HEK293 (cell line): ENCODE measurements at regions not wholly inside any gene's neighbourhood (a gene's known extent, or its start where the extent isn't known, plus 50 kb on each side); places are given as distances from the start of the nearest gene placed in this dataset.

Experiments used
- CTCF ChIA-PET: fragments of 350-600 bp; formaldehyde crosslinking; extraction: SDS; loops from one replicate; lab custom pipeline; 2021; ENCODE audit warnings: antibody characterized with exemption; lab: Yijun Ruan, JAX
- POLR2A ChIA-PET: fragments of 300-600 bp; formaldehyde crosslinking; extraction: SDS; loops from one replicate; lab custom pipeline; 2020; ENCODE audit warnings: antibody characterized with exemption, inconsistent platforms; lab: Yijun Ruan, JAX
- H3K27ac ChIP-seq: fragments of 200-500 bp; sonication (Bioruptor generic); 2 replicates; pipeline ENCODE4 v1.5.1; 2014; ENCODE audit warnings: low read depth, low read length, control low read depth, inconsistent platforms; ENCODE audit errors: extremely low read depth
- H3K36me3 ChIP-seq, 2 experiments: fragments of 200-500 bp in 1 of 2; sonication (Bioruptor generic) in 1 of 2; 1 replicate in 1 of 2; 2 replicates in 1 of 2; pipeline ENCODE4 v1.5.1; 2014 to 2017; ENCODE audit warnings: inconsistent platforms in 2 of 2, low read length in 2 of 2; ENCODE audit not compliant: control insufficient read depth in 2 of 2, insufficient read depth in 1 of 2
- H3K4me1 ChIP-seq: fragments of 200-500 bp; sonication (Bioruptor generic); 2 replicates; pipeline ENCODE4 v1.5.1; 2014; ENCODE audit warnings: mild to moderate bottlenecking, low read length, inconsistent platforms; ENCODE audit not compliant: control insufficient read depth, insufficient read depth
- H3K4me3 ChIP-seq: 2 replicates; pipeline ENCODE4 v1.5.1; 2011; ENCODE audit warnings: low read depth, mild to moderate bottlenecking, control low read depth, low read length, moderate library complexity
- H3K9me3 ChIP-seq: fragments of 200-500 bp; sonication (Bioruptor generic); 2 replicates; pipeline ENCODE4 v1.5.1; 2014; ENCODE audit warnings: low read depth, low read length, inconsistent platforms; ENCODE audit not compliant: control insufficient read depth, insufficient read depth
- GLIS1 ChIP-seq: fragments of 450-650 bp; formaldehyde crosslinking; IDR thresholded peaks from 2 replicates; pipeline ENCODE4 v1.5.1; 2016; ENCODE audit warnings: missing biosample characterization, missing genetic modification characterization
- HOXA7 ChIP-seq: sonication (generic); formaldehyde crosslinking; IDR thresholded peaks from 2 replicates; pipeline ENCODE4 v1.8.1; 2022; ENCODE audit warnings: missing genetic modification reagents, borderline replicate concordance
- KLF16 ChIP-seq: fragments of 450-650 bp; formaldehyde crosslinking; IDR thresholded peaks from 2 replicates; pipeline ENCODE4 v1.5.1; 2017; ENCODE audit warnings: missing biosample characterization, missing genetic modification characterization
- ZBTB17 ChIP-seq: fragments of 450-650 bp; formaldehyde crosslinking; IDR thresholded peaks from 2 replicates; pipeline ENCODE4 v1.5.1; 2016; ENCODE audit warnings: missing biosample characterization, missing genetic modification characterization
- ZEB2 ChIP-seq: fragments of 450-650 bp; formaldehyde crosslinking; IDR thresholded peaks from 2 replicates; pipeline ENCODE4 v1.5.1; 2016; ENCODE audit warnings: missing biosample characterization, missing genetic modification characterization
- ZFHX2 ChIP-seq: fragments of 450-650 bp; formaldehyde crosslinking; conservative IDR thresholded peaks from 2 replicates; pipeline ENCODE4 v1.5.1; 2016; ENCODE audit warnings: missing biosample characterization, missing genetic modification characterization
- ZNF221 ChIP-seq: fragments of 450-650 bp; formaldehyde crosslinking; IDR thresholded peaks from 2 replicates; pipeline ENCODE4 v1.5.1; 2017; ENCODE audit warnings: missing biosample characterization, missing genetic modification characterization, borderline replicate concordance
- ZNF324 ChIP-seq: fragments of 450-650 bp; formaldehyde crosslinking; IDR thresholded peaks from 2 replicates; pipeline ENCODE4 v1.5.1; 2016; ENCODE audit warnings: missing biosample characterization, missing genetic modification characterization
- ZNF544 ChIP-seq: fragments of 450-650 bp; formaldehyde crosslinking; IDR thresholded peaks from 2 replicates; pipeline ENCODE4 v1.5.0; 2017; ENCODE audit warnings: missing biosample characterization, missing genetic modification characterization
- ZNF549 ChIP-seq: fragments of 450-650 bp; IDR thresholded peaks from 2 replicates; pipeline ENCODE4 v1.5.1; 2018; ENCODE audit warnings: missing biosample characterization, missing genetic modification characterization, mild to moderate bottlenecking, inconsistent platforms, moderate library complexity
- ZNF610 ChIP-seq: fragments of 450-650 bp; formaldehyde crosslinking; IDR thresholded peaks from 2 replicates; pipeline ENCODE4 v1.5.1; 2016; ENCODE audit warnings: missing biosample characterization, missing genetic modification characterization, borderline replicate concordance
- ZNF701 ChIP-seq: fragments of 450-650 bp; formaldehyde crosslinking; IDR thresholded peaks from 2 replicates; pipeline ENCODE4 v1.5.1; 2016; ENCODE audit warnings: missing biosample characterization, missing genetic modification characterization
- TF ChIP-seq, protein P1 (sequence below): fragments of 450-650 bp; formaldehyde crosslinking; IDR thresholded peaks from 2 replicates; pipeline ENCODE4 v1.5.1; 2016; ENCODE audit warnings: missing biosample characterization, missing genetic modification characterization
- TF ChIP-seq, protein P2 (sequence below): fragments of 450-650 bp; formaldehyde crosslinking; conservative IDR thresholded peaks from 2 replicates; pipeline ENCODE4 v1.5.1; 2016; ENCODE audit warnings: low read depth, missing biosample characterization, missing genetic modification characterization
- TF ChIP-seq, protein P3 (sequence below): fragments of 450-650 bp; formaldehyde crosslinking; IDR thresholded peaks from 2 replicates; pipeline ENCODE4 v1.5.1; 2016; ENCODE audit warnings: missing biosample characterization, missing genetic modification characterization
- TF ChIP-seq, protein P4 (sequence below): fragments of 450-650 bp; formaldehyde crosslinking; IDR thresholded peaks from 2 replicates; pipeline ENCODE4 v1.5.1; 2016; ENCODE audit warnings: missing biosample characterization, missing genetic modification characterization
- TF ChIP-seq, protein P5 (sequence below): fragments of 450-650 bp; formaldehyde crosslinking; IDR thresholded peaks from 2 replicates; pipeline ENCODE4 v1.5.1; 2017; ENCODE audit warnings: missing biosample characterization, missing genetic modification characterization

DNA sequence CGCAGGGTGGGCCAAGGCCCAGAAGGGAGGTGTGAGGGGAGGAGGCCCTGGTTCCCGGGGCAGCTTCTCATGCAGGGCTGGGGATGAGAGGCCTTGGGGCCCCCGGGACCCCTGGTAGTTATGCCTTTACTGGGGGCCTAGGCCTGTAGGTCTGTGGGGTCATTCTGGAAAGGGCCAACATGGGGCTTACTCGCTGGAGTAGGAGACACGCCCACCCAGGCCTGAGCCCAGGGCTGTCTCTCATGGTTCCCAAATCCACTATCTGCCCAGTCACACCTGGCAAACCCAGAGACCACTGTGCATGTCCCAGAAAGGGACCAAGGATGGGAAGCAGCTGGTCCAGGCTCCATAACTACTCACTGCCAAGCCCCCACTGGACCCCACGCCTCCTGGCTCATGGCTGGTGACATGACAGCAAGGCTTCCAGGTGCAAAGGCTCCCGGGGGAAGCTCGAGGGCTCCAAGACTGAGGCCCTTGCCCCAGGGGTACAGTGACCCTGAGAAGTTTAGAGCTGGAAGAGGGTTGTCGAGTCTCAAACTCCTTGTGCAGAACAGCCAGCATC lies 64.2 kb upstream of the ATP12A start (continued):
- TF ChIP-seq, protein P1, sequence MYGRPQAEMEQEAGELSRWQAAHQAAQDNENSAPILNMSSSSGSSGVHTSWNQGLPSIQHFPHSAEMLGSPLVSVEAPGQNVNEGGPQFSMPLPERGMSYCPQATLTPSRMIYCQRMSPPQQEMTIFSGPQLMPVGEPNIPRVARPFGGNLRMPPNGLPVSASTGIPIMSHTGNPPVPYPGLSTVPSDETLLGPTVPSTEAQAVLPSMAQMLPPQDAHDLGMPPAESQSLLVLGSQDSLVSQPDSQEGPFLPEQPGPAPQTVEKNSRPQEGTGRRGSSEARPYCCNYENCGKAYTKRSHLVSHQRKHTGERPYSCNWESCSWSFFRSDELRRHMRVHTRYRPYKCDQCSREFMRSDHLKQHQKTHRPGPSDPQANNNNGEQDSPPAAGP (tag by site-specific recombination), result no peak
- TF ChIP-seq ZNF610 (tag by site-specific recombination) (no peak), ZNF549 (tag by site-specific recombination) (no peak), ZNF701 (no peak), KLF16 (tag by site-specific recombination) (no peak), ZNF221 (tag by site-specific recombination) (no peak)
- TF ChIP-seq, protein P2, sequence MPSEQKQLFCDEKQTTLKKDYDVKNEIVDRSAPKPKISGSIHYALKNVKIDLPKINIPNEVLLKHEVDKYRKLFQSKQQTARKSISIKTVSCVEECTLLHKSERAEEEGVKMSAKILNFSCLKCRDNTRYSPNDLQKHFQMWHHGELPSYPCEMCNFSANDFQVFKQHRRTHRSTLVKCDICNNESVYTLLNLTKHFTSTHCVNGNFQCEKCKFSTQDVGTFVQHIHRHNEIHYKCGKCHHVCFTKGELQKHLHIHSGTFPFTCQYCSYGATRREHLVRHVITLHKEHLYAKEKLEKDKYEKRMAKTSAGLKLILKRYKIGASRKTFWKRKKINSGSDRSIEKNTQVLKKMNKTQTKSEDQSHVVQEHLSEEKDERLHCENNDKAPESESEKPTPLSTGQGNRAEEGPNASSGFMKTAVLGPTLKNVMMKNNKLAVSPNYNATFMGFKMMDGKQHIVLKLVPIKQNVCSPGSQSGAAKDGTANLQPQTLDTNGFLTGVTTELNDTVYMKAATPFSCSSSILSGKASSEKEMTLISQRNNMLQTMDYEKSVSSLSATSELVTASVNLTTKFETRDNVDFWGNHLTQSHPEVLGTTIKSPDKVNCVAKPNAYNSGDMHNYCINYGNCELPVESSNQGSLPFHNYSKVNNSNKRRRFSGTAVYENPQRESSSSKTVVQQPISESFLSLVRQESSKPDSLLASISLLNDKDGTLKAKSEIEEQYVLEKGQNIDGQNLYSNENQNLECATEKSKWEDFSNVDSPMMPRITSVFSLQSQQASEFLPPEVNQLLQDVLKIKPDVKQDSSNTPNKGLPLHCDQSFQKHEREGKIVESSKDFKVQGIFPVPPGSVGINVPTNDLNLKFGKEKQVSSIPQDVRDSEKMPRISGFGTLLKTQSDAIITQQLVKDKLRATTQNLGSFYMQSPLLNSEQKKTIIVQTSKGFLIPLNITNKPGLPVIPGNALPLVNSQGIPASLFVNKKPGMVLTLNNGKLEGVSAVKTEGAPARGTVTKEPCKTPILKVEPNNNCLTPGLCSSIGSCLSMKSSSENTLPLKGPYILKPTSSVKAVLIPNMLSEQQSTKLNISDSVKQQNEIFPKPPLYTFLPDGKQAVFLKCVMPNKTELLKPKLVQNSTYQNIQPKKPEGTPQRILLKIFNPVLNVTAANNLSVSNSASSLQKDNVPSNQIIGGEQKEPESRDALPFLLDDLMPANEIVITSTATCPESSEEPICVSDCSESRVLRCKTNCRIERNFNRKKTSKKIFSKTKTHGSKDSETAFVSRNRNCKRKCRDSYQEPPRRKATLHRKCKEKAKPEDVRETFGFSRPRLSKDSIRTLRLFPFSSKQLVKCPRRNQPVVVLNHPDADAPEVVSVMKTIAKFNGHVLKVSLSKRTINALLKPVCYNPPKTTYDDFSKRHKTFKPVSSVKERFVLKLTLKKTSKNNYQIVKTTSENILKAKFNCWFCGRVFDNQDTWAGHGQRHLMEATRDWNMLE (tag by site-specific recombination), result no peak
- TF ChIP-seq, protein P3, sequence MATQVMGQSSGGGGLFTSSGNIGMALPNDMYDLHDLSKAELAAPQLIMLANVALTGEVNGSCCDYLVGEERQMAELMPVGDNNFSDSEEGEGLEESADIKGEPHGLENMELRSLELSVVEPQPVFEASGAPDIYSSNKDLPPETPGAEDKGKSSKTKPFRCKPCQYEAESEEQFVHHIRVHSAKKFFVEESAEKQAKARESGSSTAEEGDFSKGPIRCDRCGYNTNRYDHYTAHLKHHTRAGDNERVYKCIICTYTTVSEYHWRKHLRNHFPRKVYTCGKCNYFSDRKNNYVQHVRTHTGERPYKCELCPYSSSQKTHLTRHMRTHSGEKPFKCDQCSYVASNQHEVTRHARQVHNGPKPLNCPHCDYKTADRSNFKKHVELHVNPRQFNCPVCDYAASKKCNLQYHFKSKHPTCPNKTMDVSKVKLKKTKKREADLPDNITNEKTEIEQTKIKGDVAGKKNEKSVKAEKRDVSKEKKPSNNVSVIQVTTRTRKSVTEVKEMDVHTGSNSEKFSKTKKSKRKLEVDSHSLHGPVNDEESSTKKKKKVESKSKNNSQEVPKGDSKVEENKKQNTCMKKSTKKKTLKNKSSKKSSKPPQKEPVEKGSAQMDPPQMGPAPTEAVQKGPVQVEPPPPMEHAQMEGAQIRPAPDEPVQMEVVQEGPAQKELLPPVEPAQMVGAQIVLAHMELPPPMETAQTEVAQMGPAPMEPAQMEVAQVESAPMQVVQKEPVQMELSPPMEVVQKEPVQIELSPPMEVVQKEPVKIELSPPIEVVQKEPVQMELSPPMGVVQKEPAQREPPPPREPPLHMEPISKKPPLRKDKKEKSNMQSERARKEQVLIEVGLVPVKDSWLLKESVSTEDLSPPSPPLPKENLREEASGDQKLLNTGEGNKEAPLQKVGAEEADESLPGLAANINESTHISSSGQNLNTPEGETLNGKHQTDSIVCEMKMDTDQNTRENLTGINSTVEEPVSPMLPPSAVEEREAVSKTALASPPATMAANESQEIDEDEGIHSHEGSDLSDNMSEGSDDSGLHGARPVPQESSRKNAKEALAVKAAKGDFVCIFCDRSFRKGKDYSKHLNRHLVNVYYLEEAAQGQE (tag by site-specific recombination), result no peak
- TF ChIP-seq, protein P4, sequence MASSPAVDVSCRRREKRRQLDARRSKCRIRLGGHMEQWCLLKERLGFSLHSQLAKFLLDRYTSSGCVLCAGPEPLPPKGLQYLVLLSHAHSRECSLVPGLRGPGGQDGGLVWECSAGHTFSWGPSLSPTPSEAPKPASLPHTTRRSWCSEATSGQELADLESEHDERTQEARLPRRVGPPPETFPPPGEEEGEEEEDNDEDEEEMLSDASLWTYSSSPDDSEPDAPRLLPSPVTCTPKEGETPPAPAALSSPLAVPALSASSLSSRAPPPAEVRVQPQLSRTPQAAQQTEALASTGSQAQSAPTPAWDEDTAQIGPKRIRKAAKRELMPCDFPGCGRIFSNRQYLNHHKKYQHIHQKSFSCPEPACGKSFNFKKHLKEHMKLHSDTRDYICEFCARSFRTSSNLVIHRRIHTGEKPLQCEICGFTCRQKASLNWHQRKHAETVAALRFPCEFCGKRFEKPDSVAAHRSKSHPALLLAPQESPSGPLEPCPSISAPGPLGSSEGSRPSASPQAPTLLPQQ (tag by site-specific recombination), result no peak
- TF ChIP-seq, all 188 proteins: peak for 0

DNA sequence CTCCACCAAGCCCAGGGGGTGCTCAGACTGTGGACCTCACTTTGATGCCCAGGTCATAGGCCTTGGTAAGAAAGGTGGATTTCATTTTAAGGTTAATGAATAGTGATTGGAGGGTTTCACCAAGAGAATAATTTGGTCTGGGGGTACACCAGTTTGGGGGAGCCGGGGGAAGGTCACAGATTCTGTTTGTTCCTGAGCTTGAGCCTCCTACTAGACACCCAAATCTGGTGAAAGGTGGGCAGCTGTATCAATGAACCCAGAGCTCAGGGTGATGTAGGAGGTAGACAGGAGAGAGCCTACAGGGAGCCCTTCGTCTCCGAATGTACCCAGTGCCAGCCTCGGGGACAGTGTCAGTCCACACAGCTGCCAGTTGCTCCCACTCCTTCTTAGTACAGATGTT lies 63.7 kb upstream of the ATP12A start:
- no peaks in the 10 kb centered on the region for H3K36me3 ChIP-seq
- no peak for TF ChIP-seq ZBTB17 (tag by site-specific recombination)
- TF ChIP-seq ZEB2 (tag by site-specific recombination), result no peak
- TF ChIP-seq, protein P5, sequence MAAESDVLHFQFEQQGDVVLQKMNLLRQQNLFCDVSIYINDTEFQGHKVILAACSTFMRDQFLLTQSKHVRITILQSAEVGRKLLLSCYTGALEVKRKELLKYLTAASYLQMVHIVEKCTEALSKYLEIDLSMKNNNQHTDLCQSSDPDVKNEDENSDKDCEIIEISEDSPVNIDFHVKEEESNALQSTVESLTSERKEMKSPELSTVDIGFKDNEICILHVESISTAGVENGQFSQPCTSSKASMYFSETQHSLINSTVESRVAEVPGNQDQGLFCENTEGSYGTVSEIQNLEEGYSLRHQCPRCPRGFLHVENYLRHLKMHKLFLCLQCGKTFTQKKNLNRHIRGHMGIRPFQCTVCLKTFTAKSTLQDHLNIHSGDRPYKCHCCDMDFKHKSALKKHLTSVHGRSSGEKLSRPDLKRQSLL (tag by site-specific recombination), result no peak
- TF ChIP-seq ZFHX2 (tag by site-specific recombination), result no peak
- TF ChIP-seq ZNF324 (tag by site-specific recombination), result no peak
- TF ChIP-seq ZNF549 (tag by site-specific recombination), result no peak
- TF ChIP-seq HOXA7 (CRISPR knock-in tag), result no peak
- TF ChIP-seq GLIS1, result no peak
- TF ChIP-seq ZNF544, result no peak
- TF ChIP-seq, all 188 proteins: peak for 0
- ChIA-PET CTCF (no interaction called here), POLR2A (no interaction called here)
- Histone ChIP-seq H3K4me1 (no peaks in the 10 kb centered on the region), H3K27ac (no peak overlapping the region), H3K9me3 (no peaks in the 10 kb centered on the region), H3K4me3 (no peak overlapping the region)
